ENCODE measurements at regions not wholly inside any gene's neighbourhood (a gene's known extent, or its start where the extent isn't known, plus 50 kb on each side); places are given as distances from the start of the nearest gene placed in this dataset.

DNA sequence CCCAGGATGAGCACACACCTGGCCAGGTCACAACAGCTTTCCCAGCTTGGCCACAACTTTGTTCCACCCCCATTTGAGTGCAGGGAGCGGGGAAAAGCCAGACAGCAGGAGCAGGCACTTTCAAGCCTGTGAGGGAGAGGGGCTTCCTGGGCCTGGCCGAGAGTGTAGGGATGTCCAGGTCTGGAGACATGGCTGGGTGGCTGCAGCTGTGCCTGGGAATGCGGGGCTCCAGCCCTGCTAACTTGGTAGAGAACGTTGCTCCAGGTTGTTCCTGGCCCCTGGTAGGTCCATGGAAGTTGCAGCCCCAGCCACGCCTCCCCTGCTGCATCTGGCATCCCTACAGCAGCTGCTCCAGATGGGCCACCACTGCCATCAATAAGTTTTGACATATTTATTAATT, 738.5 kb downstream of the SLC6A15 start:
- Histone ChIP-seq H3K4me2 (ENCODE audit: low read length) (no peak overlapping the region), H3K9me3 (ENCODE audit: insufficient read depth, low read length) (no peaks in the 10 kb centered on the region), H3K27ac (ENCODE audit: low read length) (no peak overlapping the region), H4K20me1 (ENCODE audit: insufficient read depth, low read length) (no peaks in the 10 kb centered on the region), H3K9ac (ENCODE audit: low read length) (no peak overlapping the region), H3K79me2 (ENCODE audit: low read length) (no peaks in the 10 kb centered on the region), H2AFZ (ENCODE audit: low read depth, low read length) (no peak overlapping the region), H3K36me3 (replicated peaks; ENCODE audit: low read depth, low read length) (no peaks in the 10 kb centered on the region), H3K4me1 (ENCODE audit: low read length) (no peaks in the 10 kb centered on the region), H3K27me3 (ENCODE audit: low read depth, low read length) (no peaks in the 10 kb centered on the region), H3K4me3 (ENCODE audit: low read length) (no peak overlapping the region)
- TF ChIP-seq, protein P1, sequence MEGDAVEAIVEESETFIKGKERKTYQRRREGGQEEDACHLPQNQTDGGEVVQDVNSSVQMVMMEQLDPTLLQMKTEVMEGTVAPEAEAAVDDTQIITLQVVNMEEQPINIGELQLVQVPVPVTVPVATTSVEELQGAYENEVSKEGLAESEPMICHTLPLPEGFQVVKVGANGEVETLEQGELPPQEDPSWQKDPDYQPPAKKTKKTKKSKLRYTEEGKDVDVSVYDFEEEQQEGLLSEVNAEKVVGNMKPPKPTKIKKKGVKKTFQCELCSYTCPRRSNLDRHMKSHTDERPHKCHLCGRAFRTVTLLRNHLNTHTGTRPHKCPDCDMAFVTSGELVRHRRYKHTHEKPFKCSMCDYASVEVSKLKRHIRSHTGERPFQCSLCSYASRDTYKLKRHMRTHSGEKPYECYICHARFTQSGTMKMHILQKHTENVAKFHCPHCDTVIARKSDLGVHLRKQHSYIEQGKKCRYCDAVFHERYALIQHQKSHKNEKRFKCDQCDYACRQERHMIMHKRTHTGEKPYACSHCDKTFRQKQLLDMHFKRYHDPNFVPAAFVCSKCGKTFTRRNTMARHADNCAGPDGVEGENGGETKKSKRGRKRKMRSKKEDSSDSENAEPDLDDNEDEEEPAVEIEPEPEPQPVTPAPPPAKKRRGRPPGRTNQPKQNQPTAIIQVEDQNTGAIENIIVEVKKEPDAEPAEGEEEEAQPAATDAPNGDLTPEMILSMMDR (IDR thresholded peaks at IDR 0.05; ENCODE audit: low read depth, low read length): no peak
- TF ChIP-seq EZH2phosphoT487 (IDR thresholded peaks at IDR 0.05; ENCODE audit: low read depth): no peak

DNA sequence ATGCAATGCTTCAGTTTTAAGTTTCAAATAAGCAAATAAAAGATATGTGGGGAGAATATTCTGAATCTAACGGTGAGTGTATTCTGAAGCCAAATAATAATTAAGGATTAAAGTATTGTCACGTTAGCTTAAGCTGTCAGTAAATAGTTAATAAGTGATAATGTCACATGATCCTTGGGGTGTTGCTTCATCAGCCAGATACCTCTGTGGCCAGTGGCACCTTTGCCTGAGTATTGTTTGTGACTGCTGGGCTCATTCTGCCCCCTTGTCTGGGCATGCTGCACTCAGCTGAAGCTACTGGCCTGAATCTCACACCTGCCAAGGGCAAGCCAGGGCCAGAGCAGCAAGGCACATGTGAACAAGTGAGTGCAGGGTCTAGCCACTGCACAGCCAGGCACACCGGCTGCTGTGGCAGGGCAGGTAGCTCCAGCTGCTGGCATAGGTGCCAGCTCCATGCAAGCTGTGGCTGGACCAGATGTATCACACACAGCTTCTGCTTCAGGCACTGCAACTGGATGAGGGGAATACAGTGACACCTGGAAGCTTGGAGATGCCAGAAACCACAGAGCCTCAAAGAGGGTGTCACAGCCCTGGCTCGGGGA, 739.7 kb downstream of the SLC6A15 start:
- H3K4me3 ChIP-seq (ENCODE audit: low read length): no peak overlapping the region
- no peaks in the 10 kb centered on the region for H3K36me3 ChIP-seq (replicated peaks; ENCODE audit: low read depth, low read length)
- no peak overlapping the region for H3K4me2 ChIP-seq (ENCODE audit: low read length)
- H4K20me1 ChIP-seq (ENCODE audit: insufficient read depth, low read length): no peaks in the 10 kb centered on the region
- no peak overlapping the region for H3K27ac ChIP-seq (ENCODE audit: low read length)
- H3K4me1 ChIP-seq (ENCODE audit: low read length): no peaks in the 10 kb centered on the region
- no peak overlapping the region for H2AFZ ChIP-seq (ENCODE audit: low read depth, low read length)
- no peaks in the 10 kb centered on the region for H3K27me3 ChIP-seq (ENCODE audit: low read depth, low read length)
- H3K79me2 ChIP-seq (ENCODE audit: low read length): no peaks in the 10 kb centered on the region
- no peaks in the 10 kb centered on the region for H3K9me3 ChIP-seq (ENCODE audit: insufficient read depth, low read length)
- H3K9ac ChIP-seq (ENCODE audit: low read length): no peak overlapping the region
- TF ChIP-seq, protein P1 (IDR thresholded peaks at IDR 0.05; ENCODE audit: low read depth, low read length): no peak
- TF ChIP-seq EZH2phosphoT487 (IDR thresholded peaks at IDR 0.05; ENCODE audit: low read depth): no peak

DNA sequence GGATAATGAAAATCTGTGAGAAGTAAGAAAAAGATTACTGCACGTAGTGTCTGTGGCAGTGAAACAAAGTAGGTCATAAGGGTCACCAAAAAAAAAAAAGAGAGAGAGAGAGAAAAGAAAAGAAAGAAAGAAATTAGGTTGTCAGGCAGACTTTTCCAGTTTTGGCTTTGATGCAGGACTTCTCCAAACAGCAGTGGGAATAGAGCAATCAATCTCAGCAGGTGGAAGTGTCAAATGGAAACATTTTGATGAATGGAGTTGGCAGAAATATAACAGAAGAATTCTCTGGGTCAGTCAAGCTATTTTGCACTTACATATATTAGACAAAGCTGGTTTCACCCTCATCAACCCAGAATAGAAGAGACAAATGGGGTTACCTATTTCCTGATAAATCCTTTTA, 745.8 kb downstream of the SLC6A15 start:
- Histone ChIP-seq H3K27me3 (ENCODE audit: low read depth, low read length) (no peaks in the 10 kb centered on the region), H3K36me3 (replicated peaks; ENCODE audit: low read depth, low read length) (no peaks in the 10 kb centered on the region), H3K9me3 (ENCODE audit: insufficient read depth, low read length) (no peaks in the 10 kb centered on the region), H3K4me2 (ENCODE audit: low read length) (no peak overlapping the region), H3K4me1 (ENCODE audit: low read length) (no peaks in the 10 kb centered on the region), H4K20me1 (ENCODE audit: insufficient read depth, low read length) (no peaks in the 10 kb centered on the region), H3K9ac (ENCODE audit: low read length) (no peak overlapping the region), H3K27ac (ENCODE audit: low read length) (no peak overlapping the region), H3K4me3 (ENCODE audit: low read length) (no peak overlapping the region), H2AFZ (ENCODE audit: low read depth, low read length) (no peak overlapping the region), H3K79me2 (ENCODE audit: low read length) (no peaks in the 10 kb centered on the region)
- TF ChIP-seq EZH2phosphoT487 (IDR thresholded peaks at IDR 0.05; ENCODE audit: low read depth): no peak
- TF ChIP-seq, protein P1 (IDR thresholded peaks at IDR 0.05; ENCODE audit: low read depth, low read length): no peak

DNA sequence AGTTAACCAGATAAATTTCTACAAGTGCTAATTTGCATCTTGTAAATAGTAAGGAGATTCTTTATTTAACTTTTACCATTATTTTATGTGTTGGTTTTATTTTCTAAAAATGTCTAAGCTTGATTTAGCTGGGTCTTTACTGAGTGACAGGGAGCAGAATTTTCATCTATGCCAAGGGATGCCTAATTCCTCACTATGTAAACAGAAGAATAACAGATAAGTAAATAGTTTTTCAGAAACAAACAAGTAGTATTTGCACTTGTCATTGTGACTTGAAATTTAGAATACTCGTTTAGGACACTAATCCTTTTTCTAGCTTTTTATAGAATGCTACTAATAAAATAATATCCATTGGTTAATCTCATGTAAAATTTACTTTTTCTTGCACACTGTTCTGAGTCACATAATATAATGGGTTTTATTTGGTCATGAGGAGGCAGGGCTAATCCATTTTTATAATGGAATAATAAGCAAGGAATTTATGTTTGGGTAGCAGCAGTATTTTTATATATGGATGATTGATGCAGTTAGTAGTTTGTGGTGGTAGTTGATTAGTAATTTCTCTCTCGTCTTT, 746.5 kb downstream of the SLC6A15 start:
- no peak for TF ChIP-seq EZH2phosphoT487 (IDR thresholded peaks at IDR 0.05; ENCODE audit: low read depth)
- TF ChIP-seq, protein P1 (IDR thresholded peaks at IDR 0.05; ENCODE audit: low read depth, low read length): no peak
- Histone ChIP-seq H3K4me2 (ENCODE audit: low read length) (no peak overlapping the region), H3K4me3 (ENCODE audit: low read length) (no peak overlapping the region), H3K9ac (ENCODE audit: low read length) (no peak overlapping the region), H2AFZ (ENCODE audit: low read depth, low read length) (no peak overlapping the region), H3K9me3 (ENCODE audit: insufficient read depth, low read length) (no peaks in the 10 kb centered on the region), H3K4me1 (ENCODE audit: low read length) (no peaks in the 10 kb centered on the region), H3K79me2 (ENCODE audit: low read length) (no peaks in the 10 kb centered on the region), H3K36me3 (replicated peaks; ENCODE audit: low read depth, low read length) (no peaks in the 10 kb centered on the region), H3K27ac (ENCODE audit: low read length) (no peak overlapping the region), H3K27me3 (ENCODE audit: low read depth, low read length) (no peaks in the 10 kb centered on the region), H4K20me1 (ENCODE audit: insufficient read depth, low read length) (no peaks in the 10 kb centered on the region)
